SK-MEL-5 (cell line): ENCODE measurements at regions not wholly inside any gene's neighbourhood (a gene's known extent, or its start where the extent isn't known, plus 50 kb on each side); places are given as distances from the start of the nearest gene placed in this dataset.

ENCODE experiments used
- DNase-seq: peaks from one replicate; pipeline ENCODE4 v3.0.0-alpha.2; 2016; ENCODE audit warnings: low read depth, low spot score
- in situ Hi-C: cut with HindIII; loops from 2 replicates; pipeline ENCODE4 v1.10.0; 2016; ENCODE audit warnings: low sequenced_read_pairs, high pct_unique_total_duplicates, low pct_unique_long_range_greater_than_20kb

- in situ Hi-C loops = no loop called here
- DNase-seq = no peak
Observed at GRCh38 chr7:91323626-91324158, 59.5 kb downstream of the FZD1 start.

GRCh38 chr7:91324663-91325062 lies 60.4 kb downstream of the FZD1 start:
- DNase-seq = no peak
- in situ Hi-C loops = no loop called here

- DNase-seq = no peak
- in situ Hi-C loops = no loop called here
Observed at GRCh38 chr7:91325726-91326125, 61.5 kb downstream of the FZD1 start.

GRCh38 chr7:91326516-91327199 lies 62.4 kb downstream of the FZD1 start:
- in situ Hi-C loops = no loop called here
- no peak for DNase-seq

GRCh38 chr7:91327346-91327745 lies 63.1 kb downstream of the FZD1 start:
- in situ Hi-C loops = no loop called here

GRCh38 chr7:91329571-91329970 lies 65.3 kb downstream of the FZD1 start:
- in situ Hi-C loops = no loop called here
- DNase-seq = no peak

More at GRCh38 chr7:91327346-91327745, 63.1 kb downstream of the FZD1 start:
- no peak for DNase-seq

GRCh38 chr7:91330191-91330808 lies 66.1 kb downstream of the FZD1 start:
- in situ Hi-C loops = no loop called here
- no peak for DNase-seq

GRCh38 chr7:91330866-91331265 lies 66.6 kb downstream of the FZD1 start:
- DNase-seq = no peak
- in situ Hi-C loops = no loop called here

DNA sequence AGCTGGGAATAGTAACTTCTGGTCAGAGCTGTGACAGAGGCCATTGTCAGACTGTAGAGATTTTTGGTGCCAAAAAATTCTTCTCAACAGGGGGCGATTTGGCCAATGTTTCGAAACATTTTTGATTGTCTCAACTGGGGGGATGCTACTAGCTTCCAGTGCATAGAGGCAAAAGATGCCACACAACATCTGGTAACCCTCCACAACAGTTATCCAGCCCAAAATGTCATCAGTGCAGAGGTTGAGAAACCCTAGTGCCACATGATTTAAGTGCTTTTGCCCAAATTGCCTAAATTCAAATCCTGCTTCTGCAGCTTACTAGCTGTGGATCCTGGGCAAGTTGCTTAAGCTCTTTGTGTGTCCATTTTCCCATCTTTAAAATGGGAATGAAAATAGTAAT lies 71.9 kb downstream of the FZD1 start:
- no peak for DNase-seq
- in situ Hi-C loops = no loop called here

GRCh38 chr7:91338226-91339020 lies 74.2 kb downstream of the FZD1 start:
- in situ Hi-C loops = no loop called here
- DNase-seq = no peak

GRCh38 chr7:91342346-91342745 lies 78.1 kb downstream of the FZD1 start:
- DNase-seq = no peak
- in situ Hi-C loops = no loop called here

GRCh38 chr7:91343420-91343960 lies 79.3 kb downstream of the FZD1 start:
- no peak for DNase-seq
- in situ Hi-C loops = no loop called here

DNA sequence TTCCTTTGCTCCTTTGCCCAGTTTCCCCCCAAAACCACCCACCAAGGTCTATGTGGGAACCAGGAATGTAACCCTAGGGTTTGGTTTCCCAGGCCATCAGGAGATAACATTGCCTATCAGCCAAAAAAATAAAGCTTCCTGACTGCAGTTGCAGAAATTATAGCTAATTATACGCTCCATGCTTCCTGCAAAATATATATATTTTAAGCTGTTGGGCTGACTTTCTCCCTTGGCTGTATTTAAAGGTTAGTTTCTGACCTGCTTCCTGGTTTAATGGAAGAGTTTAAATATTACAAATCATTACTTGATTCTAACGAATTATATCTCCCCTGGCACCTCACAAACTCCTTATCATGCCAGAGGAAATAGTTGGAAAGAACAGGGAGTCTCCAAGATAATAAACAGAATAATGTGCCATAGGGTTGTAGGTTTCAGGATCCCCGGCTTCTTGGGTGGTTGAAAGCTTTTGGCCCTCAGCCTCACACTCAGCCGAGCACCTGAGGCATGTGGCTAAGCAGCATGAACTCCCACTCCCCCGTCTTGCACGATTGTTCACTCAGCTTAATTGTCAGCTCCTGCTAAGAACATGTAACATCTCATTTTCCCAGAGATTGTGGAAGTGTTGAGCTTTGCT lies 79.9 kb downstream of the FZD1 start:
- no peak for DNase-seq
- in situ Hi-C loops = no loop called here

DNA sequence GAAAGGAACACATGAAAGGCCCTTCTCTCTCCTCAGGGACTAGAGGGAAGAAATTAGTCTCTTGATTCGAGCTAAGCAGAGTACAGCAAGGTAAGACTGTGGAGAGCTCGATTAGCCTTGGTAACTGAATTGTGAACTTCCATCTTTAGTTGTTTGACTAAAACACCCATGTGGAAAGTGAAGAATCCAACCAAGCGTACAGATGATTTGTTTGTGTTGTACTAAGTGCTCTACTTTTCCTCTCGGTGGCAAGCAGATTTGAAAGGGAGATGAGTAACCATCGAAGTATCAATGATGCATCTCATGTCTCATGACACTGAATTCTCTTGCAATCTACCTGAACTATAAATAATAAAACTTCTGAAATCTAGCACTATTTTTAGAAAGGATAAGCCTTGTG lies 80.7 kb downstream of the FZD1 start:
- in situ Hi-C loops = no loop called here
- no peak for DNase-seq

DNA sequence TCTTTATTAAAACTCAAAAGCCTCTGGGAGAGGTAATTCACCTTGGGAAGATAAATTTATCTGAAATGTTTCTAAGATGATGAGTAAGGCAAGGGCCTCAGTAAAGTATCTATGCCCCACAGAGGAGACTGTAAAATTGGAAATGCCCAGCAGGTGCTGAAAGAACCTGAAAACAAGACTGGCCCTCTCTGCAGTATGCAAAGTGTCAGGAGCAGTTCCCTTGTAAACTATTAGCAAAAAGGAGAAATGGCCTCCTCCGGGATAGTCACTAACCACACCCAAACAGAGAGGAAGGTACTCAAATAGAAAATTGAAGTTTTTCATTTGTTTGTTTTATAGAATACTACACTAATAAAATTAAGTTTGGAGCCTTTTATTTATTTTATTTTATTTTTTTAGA lies 81.2 kb downstream of the FZD1 start:
- in situ Hi-C loops = no loop called here
- DNase-seq = no peak

DNA sequence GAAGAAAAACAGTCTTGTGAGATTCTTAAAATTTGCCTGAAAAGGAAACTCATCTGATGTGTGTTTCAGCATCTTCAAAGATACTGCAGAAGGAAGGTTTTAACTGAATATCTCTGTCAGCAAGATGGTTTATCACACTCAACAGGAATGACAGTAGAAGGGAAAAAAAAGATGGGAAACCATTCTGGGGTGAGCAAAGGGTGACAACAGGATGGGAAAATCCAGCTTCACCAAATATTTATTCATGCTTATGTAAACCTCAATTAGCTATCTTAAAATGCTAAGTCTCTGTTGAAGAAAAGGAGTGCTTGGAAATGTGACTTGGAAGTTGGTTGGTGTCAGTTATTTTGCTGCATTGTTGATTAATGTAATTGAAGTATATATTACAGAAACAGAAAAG lies 82.2 kb downstream of the FZD1 start:
- DNase-seq = no peak
- in situ Hi-C loops = no loop called here

DNA sequence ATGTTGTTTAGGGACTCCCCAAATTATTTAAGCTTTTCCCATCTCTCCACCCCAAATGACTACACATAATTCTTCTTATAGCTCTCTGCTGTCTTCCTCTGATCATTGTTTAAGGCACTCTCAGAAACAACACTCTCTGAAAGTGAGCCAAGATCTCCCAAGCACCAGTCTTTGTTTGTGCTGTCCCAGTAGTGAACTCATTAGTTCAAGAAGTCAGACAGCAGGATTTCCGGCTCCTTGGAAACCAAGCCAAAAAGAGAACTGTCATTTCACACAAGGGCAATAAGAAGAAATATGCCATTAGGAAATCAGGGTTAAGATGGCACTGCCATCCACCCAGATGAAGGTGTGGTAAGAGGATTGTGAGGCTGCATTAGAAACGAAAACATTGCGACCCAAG lies 83.1 kb downstream of the FZD1 start:
- in situ Hi-C loops = no loop called here
- DNase-seq = no peak

DNA sequence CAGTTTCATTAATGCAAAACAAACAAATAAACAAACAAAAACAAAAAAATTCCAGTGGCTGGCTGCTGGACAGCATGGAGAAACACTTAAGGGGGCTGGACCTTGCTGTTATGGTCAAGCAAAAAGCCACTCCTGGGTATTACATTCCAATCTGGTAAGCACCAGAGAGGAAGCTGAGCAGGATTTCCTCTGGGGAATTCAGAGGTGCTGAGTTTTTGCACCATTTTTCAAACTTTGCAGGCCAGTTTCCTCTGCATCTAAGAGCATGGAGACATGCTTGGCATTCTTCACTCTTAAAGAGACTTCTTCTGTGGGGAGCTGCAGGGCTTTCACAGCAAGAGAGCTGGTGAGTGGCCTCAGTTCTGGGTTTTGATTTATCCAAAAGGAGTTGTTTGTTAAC lies 84.5 kb downstream of the FZD1 start:
- in situ Hi-C loops = no loop called here
- DNase-seq = no peak
